ENCODE measurements at regions not wholly inside any gene's neighbourhood (a gene's known extent, or its start where the extent isn't known, plus 50 kb on each side); places are given as distances from the start of the nearest gene placed in this dataset.

- TF ChIP-seq ZNF274 (IDR thresholded peaks at IDR 0.05; ENCODE audit: low read depth, low read length) (no peak), YY1 (IDR thresholded peaks at IDR 0.05; ENCODE audit: insufficient read depth, insufficient read length) (no peak)
Observed at GRCh38 chr11:45454917-45455401, 168.8 kb upstream of the SYT13 start.

All from NT2/D1 (cell line).